ENCODE measurements at regions not wholly inside any gene's neighbourhood (a gene's known extent, or its start where the extent isn't known, plus 50 kb on each side); places are given as distances from the start of the nearest gene placed in this dataset.
"Not testable (repeated sequence)": the region's sequence is repeated elsewhere in the genome, so short reads cannot be mapped to it uniquely, and the experiment has no call there.

GRCh38 chr13:58505262-58505920, 873.8 kb downstream of the PCDH17 start:
- DNase-seq: not testable (repeated sequence)

- DNase-seq: no peak
These were observed 896.8 kb downstream of the PCDH17 start for GRCh38 chr13:58528351-58528750.

- DNase-seq: no peak
These were observed 900.1 kb downstream of the PCDH17 start for GRCh38 chr13:58531614-58532013.

- DNase-seq: no peak
These were observed 911.0 kb downstream of the PCDH17 start for GRCh38 chr13:58542530-58542929.

- DNase-seq: no peak
These were observed 915.9 kb downstream of the PCDH17 start for GRCh38 chr13:58547419-58547818.

- no peak for DNase-seq
These were observed 934.6 kb downstream of the PCDH17 start for GRCh38 chr13:58566176-58566575.

- no peak for DNase-seq
These were observed 942.2 kb downstream of the PCDH17 start for GRCh38 chr13:58573743-58574142.

GRCh38 chr13:58574791-58575190, 943.2 kb downstream of the PCDH17 start:
- DNase-seq: no peak

- no peak for DNase-seq
These were observed 947.9 kb downstream of the PCDH17 start for GRCh38 chr13:58579468-58579867.

GRCh38 chr13:58583966-58584365, 952.4 kb downstream of the PCDH17 start:
- DNase-seq: no peak

- no peak for DNase-seq
These were observed 953.1 kb downstream of the PCDH17 start for GRCh38 chr13:58584610-58585009.

GRCh38 chr13:58587183-58587582, 955.6 kb downstream of the PCDH17 start:
- no peak for DNase-seq

GRCh38 chr13:58592052-58592451, 960.5 kb downstream of the PCDH17 start:
- no peak for DNase-seq

GRCh38 chr13:58592786-58593185, 961.2 kb downstream of the PCDH17 start:
- no peak for DNase-seq

GRCh38 chr13:58594747-58595600, 963.4 kb downstream of the PCDH17 start:
- no peak for DNase-seq

- DNase-seq: no peak
These were observed 966.0 kb downstream of the PCDH17 start for GRCh38 chr13:58597552-58597951.

- no peak for DNase-seq
These were observed 966.7 kb downstream of the PCDH17 start for GRCh38 chr13:58598241-58598640.

- no peak for DNase-seq
These were observed 979.6 kb downstream of the PCDH17 start for GRCh38 chr13:58611117-58611516.

GRCh38 chr13:58617880-58618665, 986.5 kb downstream of the PCDH17 start:
- no peak for DNase-seq

- DNase-seq: no peak
These were observed 988.0 kb downstream of the PCDH17 start for GRCh38 chr13:58619396-58620113.

GRCh38 chr13:58620176-58620575, 988.6 kb downstream of the PCDH17 start:
- DNase-seq: no peak

- no peak for DNase-seq
These were observed 994.3 kb downstream of the PCDH17 start for GRCh38 chr13:58625703-58626389.
